HG02884 (cell line): ENCODE measurements at regions not wholly inside any gene's neighbourhood (a gene's known extent, or its start where the extent isn't known, plus 50 kb on each side); places are given as distances from the start of the nearest gene placed in this dataset.

ENCODE experiments used
- ATAC-seq: cut with Tn5 transposase; IDR thresholded peaks from one replicate; pipeline ENCODE4 v1.9.1; 2021; ENCODE audit warnings: mild to moderate bottlenecking, moderate library complexity; ENCODE audit not compliant: unreplicated experiment

- ATAC-seq: no peak
These were observed 422.4 kb downstream of the ADGRL2 start for GRCh38 chr1:82223091-82223490.

- ATAC-seq: no peak
These were observed 421.0 kb downstream of the ADGRL2 start for GRCh38 chr1:82221721-82222120.

GRCh38 chr1:82220754-82221153 lies 420.0 kb downstream of the ADGRL2 start:
- ATAC-seq: no peak

- no peak for ATAC-seq
These were observed 419.1 kb downstream of the ADGRL2 start for GRCh38 chr1:82219841-82220240.

GRCh38 chr1:82218846-82219245 lies 418.1 kb downstream of the ADGRL2 start:
- no peak for ATAC-seq

- ATAC-seq: no peak
These were observed 415.1 kb downstream of the ADGRL2 start for GRCh38 chr1:82215853-82216175.

- no peak for ATAC-seq
These were observed 414.5 kb downstream of the ADGRL2 start for GRCh38 chr1:82215056-82215852.

- no peak for ATAC-seq
These were observed 413.9 kb downstream of the ADGRL2 start for GRCh38 chr1:82214606-82215005.

GRCh38 chr1:82197606-82198005 lies 396.9 kb downstream of the ADGRL2 start:
- ATAC-seq: no peak

- no peak for ATAC-seq
These were observed 394.5 kb downstream of the ADGRL2 start for GRCh38 chr1:82195245-82195644.

- no peak for ATAC-seq
These were observed 384.4 kb downstream of the ADGRL2 start for GRCh38 chr1:82185084-82185483.

GRCh38 chr1:82181846-82182245 lies 381.1 kb downstream of the ADGRL2 start:
- ATAC-seq: no peak

GRCh38 chr1:82179131-82179530 lies 378.4 kb downstream of the ADGRL2 start:
- ATAC-seq: no peak

GRCh38 chr1:82177192-82177591 lies 376.5 kb downstream of the ADGRL2 start:
- no peak for ATAC-seq

- no peak for ATAC-seq
These were observed 371.2 kb downstream of the ADGRL2 start for GRCh38 chr1:82171955-82172354.

GRCh38 chr1:82168482-82168881 lies 367.7 kb downstream of the ADGRL2 start:
- ATAC-seq: no peak

- no peak for ATAC-seq
These were observed 364.6 kb downstream of the ADGRL2 start for GRCh38 chr1:82165304-82165703.

GRCh38 chr1:82162486-82163420 lies 362.0 kb downstream of the ADGRL2 start:
- ATAC-seq: no peak

- no peak for ATAC-seq
These were observed 361.0 kb downstream of the ADGRL2 start for GRCh38 chr1:82161700-82162141.

GRCh38 chr1:82160903-82161302 lies 360.2 kb downstream of the ADGRL2 start:
- no peak for ATAC-seq

GRCh38 chr1:82160036-82160435 lies 359.3 kb downstream of the ADGRL2 start:
- no peak for ATAC-seq

GRCh38 chr1:82158981-82159380 lies 358.2 kb downstream of the ADGRL2 start:
- no peak for ATAC-seq
